Kidney tubule cell (primary cell): ENCODE measurements at regions not wholly inside any gene's neighbourhood (a gene's known extent, or its start where the extent isn't known, plus 50 kb on each side); places are given as distances from the start of the nearest gene placed in this dataset.
"Not testable (repeated sequence)": the region's sequence is repeated elsewhere in the genome, so short reads cannot be mapped to it uniquely, and the experiment has no call there.

Experiments used
- DNase-seq: peaks from one replicate; pipeline ENCODE4 v3.0.0-alpha.2; 2018; ENCODE audit warnings: low spot score

- peak; percentile 32 for DNase-seq
These were observed 231.3 kb upstream of the NPY start for GRCh38 chr7:24052572-24053260.

- DNase-seq, result no peak
These were observed 229.8 kb upstream of the NPY start for GRCh38 chr7:24054236-24054635.

- DNase-seq, result no peak
These were observed 226.7 kb upstream of the NPY start for GRCh38 chr7:24057243-24057642.

GRCh38 chr7:24058953-24059352 is 225.0 kb upstream of the NPY start:
- no peak for DNase-seq

- no peak for DNase-seq
These were observed 224.2 kb upstream of the NPY start for GRCh38 chr7:24059775-24060174.

GRCh38 chr7:24063721-24064120 is 220.3 kb upstream of the NPY start:
- DNase-seq, result no peak

- no peak for DNase-seq
These were observed 214.2 kb upstream of the NPY start for GRCh38 chr7:24069751-24070150.

GRCh38 chr7:24073651-24074420 is 210.2 kb upstream of the NPY start:
- DNase-seq, result no peak

GRCh38 chr7:24075426-24075810 is 208.6 kb upstream of the NPY start:
- DNase-seq, result no peak

GRCh38 chr7:24082826-24083225 is 201.2 kb upstream of the NPY start:
- DNase-seq, result no peak

- DNase-seq, result no peak
These were observed 181.0 kb upstream of the NPY start for GRCh38 chr7:24102988-24103387.

GRCh38 chr7:24108906-24109376 is 175.0 kb upstream of the NPY start:
- DNase-seq, result no peak

- no peak for DNase-seq
These were observed 173.9 kb upstream of the NPY start for GRCh38 chr7:24110056-24110455.

- DNase-seq, result no peak
These were observed 170.5 kb upstream of the NPY start for GRCh38 chr7:24113506-24113905.

GRCh38 chr7:24115661-24116060 is 168.3 kb upstream of the NPY start:
- DNase-seq, result no peak

GRCh38 chr7:24117903-24118499 is 166.0 kb upstream of the NPY start:
- DNase-seq, result not testable (repeated sequence)

- no peak for DNase-seq
These were observed 164.1 kb upstream of the NPY start for GRCh38 chr7:24119852-24120251.

GRCh38 chr7:24123076-24123475 is 160.9 kb upstream of the NPY start:
- no peak for DNase-seq

GRCh38 chr7:24125765-24126164 is 158.2 kb upstream of the NPY start:
- DNase-seq, result no peak

- DNase-seq, result no peak
These were observed 156.1 kb upstream of the NPY start for GRCh38 chr7:24127930-24128329.

GRCh38 chr7:24129597-24129996 is 154.4 kb upstream of the NPY start:
- peak; percentile 26 for DNase-seq

GRCh38 chr7:24130631-24131030 is 153.4 kb upstream of the NPY start:
- DNase-seq, result no peak

- DNase-seq, result no peak
These were observed 150.3 kb upstream of the NPY start for GRCh38 chr7:24133691-24134090.
